Keratinocyte (primary cell): ENCODE measurements at regions not wholly inside any gene's neighbourhood (a gene's known extent, or its start where the extent isn't known, plus 50 kb on each side); places are given as distances from the start of the nearest gene placed in this dataset.

Experiments
- CTCF ChIP-seq, 3 experiments: IDR thresholded peaks in 1 of 3; conservative IDR thresholded peaks in 1 of 3; optimal IDR thresholded peaks in 1 of 3; 2 replicates in 2 of 3; 3 replicates in 1 of 3; pipeline versions ENCODE3 to v1.5.1; 2011; ENCODE audit warnings: low read length in 3 of 3, mild to moderate bottlenecking in 3 of 3, moderate library complexity in 2 of 3, control low read depth in 1 of 3, inconsistent platforms in 1 of 3; ENCODE audit not compliant: insufficient read depth in 2 of 3; ENCODE audit errors: extremely low read depth in 1 of 3
- EZH2 ChIP-seq: IDR thresholded peaks from one replicate; pipeline ENCODE4 v1.6.1; 2012; ENCODE audit warnings: inconsistent platforms, mild to moderate bottlenecking, low read length, moderate library complexity

GRCh38 chr7:13226385-13226784 lies 539.0 kb downstream of the ARL4A start:
- TF ChIP-seq CTCF (optimal IDR thresholded peaks at IDR 0.05 in 1 of 3, IDR thresholded peaks at IDR 0.05 in 1 of 3, conservative IDR thresholded peaks at IDR 0.05 in 1 of 3; ENCODE audit: extremely low read depth in 1 of 3, insufficient read depth in 2 of 3, low read length in 3 of 3): no peak
- TF ChIP-seq EZH2: no peak
